HG03175 (cell line): ENCODE measurements at regions not wholly inside any gene's neighbourhood (a gene's known extent, or its start where the extent isn't known, plus 50 kb on each side); places are given as distances from the start of the nearest gene placed in this dataset.

Experiments used
- ATAC-seq: cut with Tn5 transposase; IDR thresholded peaks from one replicate; pipeline ENCODE4 v1.9.1; 2021; ENCODE audit warnings: mild to moderate bottlenecking, moderate library complexity; ENCODE audit not compliant: unreplicated experiment

GRCh38 chr2:237150186-237150585 is 64.5 kb downstream of the COPS8 start:
- no peak for ATAC-seq

- ATAC-seq = no peak
Observed at GRCh38 chr2:237150831-237151375, 65.2 kb downstream of the COPS8 start.

GRCh38 chr2:237152361-237152760 is 66.7 kb downstream of the COPS8 start:
- no peak for ATAC-seq

GRCh38 chr2:237153181-237153580 is 67.5 kb downstream of the COPS8 start:
- no peak for ATAC-seq

- no peak for ATAC-seq
Observed at GRCh38 chr2:237154082-237154638, 68.5 kb downstream of the COPS8 start.

- no peak for ATAC-seq
Observed at GRCh38 chr2:237154884-237155851, 69.5 kb downstream of the COPS8 start.

- ATAC-seq = no peak
Observed at GRCh38 chr2:237156031-237156856, 70.6 kb downstream of the COPS8 start.

GRCh38 chr2:237156857-237157779 is 71.4 kb downstream of the COPS8 start:
- no peak for ATAC-seq

GRCh38 chr2:237157780-237158102 is 72.1 kb downstream of the COPS8 start:
- no peak for ATAC-seq

- no peak for ATAC-seq
Observed at GRCh38 chr2:237158194-237158593, 72.5 kb downstream of the COPS8 start.

- ATAC-seq = no peak
Observed at GRCh38 chr2:237159006-237159911, 73.6 kb downstream of the COPS8 start.

GRCh38 chr2:237160271-237160919 is 74.7 kb downstream of the COPS8 start:
- ATAC-seq = no peak

GRCh38 chr2:237161189-237161588 is 75.5 kb downstream of the COPS8 start:
- no peak for ATAC-seq

- no peak for ATAC-seq
Observed at GRCh38 chr2:237162959-237163358, 77.3 kb downstream of the COPS8 start.

- ATAC-seq = no peak
Observed at GRCh38 chr2:237164474-237165042, 78.9 kb downstream of the COPS8 start.

GRCh38 chr2:237165405-237166276 is 80.0 kb downstream of the COPS8 start:
- ATAC-seq = no peak

GRCh38 chr2:237167038-237167437 is 81.3 kb downstream of the COPS8 start:
- no peak for ATAC-seq
